ENCODE measurements at regions not wholly inside any gene's neighbourhood (a gene's known extent, or its start where the extent isn't known, plus 50 kb on each side); places are given as distances from the start of the nearest gene placed in this dataset.

DNA sequence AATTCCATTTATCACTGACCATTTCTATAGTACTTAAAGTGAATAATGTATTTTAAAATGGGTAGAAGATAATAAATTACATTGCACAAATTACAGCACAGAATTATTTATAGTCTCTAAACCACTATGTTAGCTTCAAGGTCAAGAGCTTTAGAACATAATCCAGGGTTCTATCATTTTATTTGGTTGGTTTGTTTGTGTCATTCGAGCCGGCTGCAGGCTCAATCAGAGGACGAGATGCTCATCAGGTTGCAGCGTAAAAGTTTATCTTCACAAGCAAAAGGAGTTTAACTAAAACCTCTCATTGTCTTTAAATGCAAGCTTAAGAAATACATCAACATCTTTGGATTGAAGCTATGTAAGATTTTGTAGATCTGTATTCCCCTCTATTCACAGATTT, 523.8 kb downstream of the EFNA5 start:
- Mint-ChIP-seq H3K27ac (no peak overlapping the region), H3K27me3 (ENCODE audit: insufficient read depth) (no peaks in the 10 kb centered on the region), H3K4me3 (no peak overlapping the region), H3K9me3 (no peaks in the 10 kb centered on the region), H3K36me3 (ENCODE audit: low read depth) (no peaks in the 10 kb centered on the region), H3K4me1 (peaks cover 4% of the 10 kb centered on the region)
- no peak for DNase-seq
- H3K9me3 ChIP-seq (ENCODE audit: control insufficient read depth, low read length), result no peaks in the 10 kb centered on the region
- H3K27ac ChIP-seq (ENCODE audit: low read depth, low read length), result no peak overlapping the region
- H3K4me3 ChIP-seq (ENCODE audit: low read length), result no peak overlapping the region
- H3K4me1 ChIP-seq (ENCODE audit: control insufficient read depth, insufficient read depth, low read length), result no peaks in the 10 kb centered on the region
- no peak overlapping the region for H3K9ac ChIP-seq (ENCODE audit: extremely low read depth, low read length, poor library complexity, severe bottlenecking)
- TF ChIP-seq, protein P1, sequence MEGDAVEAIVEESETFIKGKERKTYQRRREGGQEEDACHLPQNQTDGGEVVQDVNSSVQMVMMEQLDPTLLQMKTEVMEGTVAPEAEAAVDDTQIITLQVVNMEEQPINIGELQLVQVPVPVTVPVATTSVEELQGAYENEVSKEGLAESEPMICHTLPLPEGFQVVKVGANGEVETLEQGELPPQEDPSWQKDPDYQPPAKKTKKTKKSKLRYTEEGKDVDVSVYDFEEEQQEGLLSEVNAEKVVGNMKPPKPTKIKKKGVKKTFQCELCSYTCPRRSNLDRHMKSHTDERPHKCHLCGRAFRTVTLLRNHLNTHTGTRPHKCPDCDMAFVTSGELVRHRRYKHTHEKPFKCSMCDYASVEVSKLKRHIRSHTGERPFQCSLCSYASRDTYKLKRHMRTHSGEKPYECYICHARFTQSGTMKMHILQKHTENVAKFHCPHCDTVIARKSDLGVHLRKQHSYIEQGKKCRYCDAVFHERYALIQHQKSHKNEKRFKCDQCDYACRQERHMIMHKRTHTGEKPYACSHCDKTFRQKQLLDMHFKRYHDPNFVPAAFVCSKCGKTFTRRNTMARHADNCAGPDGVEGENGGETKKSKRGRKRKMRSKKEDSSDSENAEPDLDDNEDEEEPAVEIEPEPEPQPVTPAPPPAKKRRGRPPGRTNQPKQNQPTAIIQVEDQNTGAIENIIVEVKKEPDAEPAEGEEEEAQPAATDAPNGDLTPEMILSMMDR (conservative IDR thresholded peaks at IDR 0.05), result no peak
- no peaks in the 10 kb centered on the region for H3K36me3 ChIP-seq (ENCODE audit: control insufficient read depth, insufficient read depth, low read length)
- no peaks in the 10 kb centered on the region for H3K27me3 ChIP-seq (ENCODE audit: control insufficient read depth, insufficient read depth, low read length, poor library complexity, severe bottlenecking)
- WGBS, 2 experiments (ENCODE audit: insufficient coverage in 1 of 2, insufficient read length in 1 of 2), result 91% methylated on average over 4 of the region's 4 CpGs; no CpG with 5 or more reads in 1 of the 2 experiments

DNA sequence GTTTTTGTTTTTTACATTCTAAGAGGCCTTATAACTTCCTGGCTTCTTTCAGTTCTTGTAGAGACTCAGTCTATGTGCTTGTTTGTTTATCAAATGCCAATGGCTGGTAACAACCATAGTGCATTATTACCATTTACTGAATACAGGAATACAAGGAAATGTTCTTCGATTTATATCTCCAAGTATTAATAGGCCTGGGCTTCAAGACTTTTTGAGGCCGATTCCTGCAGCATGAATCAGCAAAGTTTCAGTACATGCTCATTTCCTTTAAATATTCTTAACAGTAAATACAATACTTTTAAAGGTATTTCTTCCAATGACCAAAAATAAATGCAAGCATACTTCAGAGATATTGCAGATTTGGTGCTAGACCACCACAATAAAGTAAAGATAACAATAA, 535.3 kb downstream of the EFNA5 start:
- H3K4me1 ChIP-seq (ENCODE audit: control insufficient read depth, insufficient read depth, low read length), result no peaks in the 10 kb centered on the region
- no peaks in the 10 kb centered on the region for H3K36me3 ChIP-seq (ENCODE audit: control insufficient read depth, insufficient read depth, low read length)
- H3K9ac ChIP-seq (ENCODE audit: extremely low read depth, low read length, poor library complexity, severe bottlenecking), result no peak overlapping the region
- no peak for DNase-seq
- H3K27ac ChIP-seq (ENCODE audit: low read depth, low read length), result no peak overlapping the region
- TF ChIP-seq, protein P1 (conservative IDR thresholded peaks at IDR 0.05), result no peak
- no peaks in the 10 kb centered on the region for H3K27me3 ChIP-seq (ENCODE audit: control insufficient read depth, insufficient read depth, low read length, poor library complexity, severe bottlenecking)
- H3K4me3 ChIP-seq (ENCODE audit: low read length), result no peak overlapping the region
- Mint-ChIP-seq H3K9me3 (peaks cover 15% of the 10 kb centered on the region), H3K27me3 (ENCODE audit: insufficient read depth) (no peaks in the 10 kb centered on the region), H3K27ac (no peak overlapping the region), H3K36me3 (ENCODE audit: low read depth) (no peaks in the 10 kb centered on the region), H3K4me1 (no peaks in the 10 kb centered on the region), H3K4me3 (no peak overlapping the region)
- peaks cover 5% of the 10 kb centered on the region for H3K9me3 ChIP-seq (ENCODE audit: control insufficient read depth, low read length)
- WGBS, 2 experiments (ENCODE audit: insufficient coverage in 1 of 2, insufficient read length in 1 of 2), result 97 to 100% methylated on average over 2 of the region's 2 CpGs

DNA sequence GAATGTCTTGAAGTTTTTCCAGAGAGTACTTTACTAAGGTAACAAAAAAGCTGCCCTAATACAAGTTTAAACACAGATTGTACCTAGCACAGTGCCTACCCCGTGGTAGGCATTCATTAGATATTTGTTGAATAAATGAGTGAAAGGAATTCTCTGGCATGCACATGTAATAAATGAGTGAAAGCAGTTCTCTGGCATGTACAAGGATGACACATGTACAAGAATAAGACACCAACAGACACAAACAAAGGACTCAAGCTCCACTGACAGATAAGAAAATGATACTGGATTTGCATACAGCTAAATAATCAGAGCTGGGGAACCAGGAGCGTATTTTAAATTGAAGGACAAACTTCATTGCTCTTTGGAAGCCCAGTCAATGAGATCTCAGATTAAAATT, 535.8 kb downstream of the EFNA5 start:
- no peaks in the 10 kb centered on the region for H3K27me3 ChIP-seq (ENCODE audit: control insufficient read depth, insufficient read depth, low read length, poor library complexity, severe bottlenecking)
- H3K36me3 Mint-ChIP-seq (ENCODE audit: low read depth), result no peaks in the 10 kb centered on the region
- WGBS, 2 experiments (ENCODE audit: insufficient coverage in 1 of 2, insufficient read length in 1 of 2), result 92 to 95% methylated on average over 2 of the region's 2 CpGs
- H3K4me3 ChIP-seq (ENCODE audit: low read length), result no peak overlapping the region
- no peaks in the 10 kb centered on the region for H3K27me3 Mint-ChIP-seq (ENCODE audit: insufficient read depth)
- no peaks in the 10 kb centered on the region for H3K4me1 ChIP-seq (ENCODE audit: control insufficient read depth, insufficient read depth, low read length)
- no peak for DNase-seq
- H3K36me3 ChIP-seq (ENCODE audit: control insufficient read depth, insufficient read depth, low read length), result no peaks in the 10 kb centered on the region
- no peaks in the 10 kb centered on the region for H3K4me1 Mint-ChIP-seq
- peaks cover 11% of the 10 kb centered on the region for H3K9me3 Mint-ChIP-seq
- no peak overlapping the region for H3K27ac ChIP-seq (ENCODE audit: low read depth, low read length)
- no peak overlapping the region for H3K4me3 Mint-ChIP-seq
- peaks cover 5% of the 10 kb centered on the region for H3K9me3 ChIP-seq (ENCODE audit: control insufficient read depth, low read length)
- no peak overlapping the region for H3K27ac Mint-ChIP-seq
- TF ChIP-seq, protein P1 (conservative IDR thresholded peaks at IDR 0.05), result no peak
- H3K9ac ChIP-seq (ENCODE audit: extremely low read depth, low read length, poor library complexity, severe bottlenecking), result no peak overlapping the region

All from endodermal cell (in vitro differentiated cells).